ENCODE measurements at regions not wholly inside any gene's neighbourhood (a gene's known extent, or its start where the extent isn't known, plus 50 kb on each side); places are given as distances from the start of the nearest gene placed in this dataset.

DNA sequence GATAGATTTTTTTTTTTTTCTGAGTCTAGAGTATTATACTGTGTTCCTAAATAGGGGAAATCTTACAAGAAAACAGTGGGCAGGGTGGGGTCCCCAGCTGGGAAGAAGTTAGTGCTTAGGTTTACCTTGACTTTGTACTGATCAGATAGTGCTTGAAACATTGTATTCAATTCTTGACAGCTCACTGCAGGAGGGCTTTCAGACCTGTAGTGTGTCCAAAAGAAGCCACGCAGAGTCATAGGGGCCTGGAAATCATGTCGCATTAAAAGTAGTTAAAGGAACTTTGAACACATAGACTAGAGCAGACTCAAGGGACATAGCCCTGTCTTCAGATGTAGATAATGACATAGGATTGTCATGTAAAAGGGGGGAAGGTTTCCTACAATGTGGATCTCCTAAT is 215.4 kb upstream of the NR4A3 start:
- H3K27me3 ChIP-seq (ENCODE audit: insufficient read depth, poor library complexity, severe bottlenecking), result no peaks in the 10 kb centered on the region
- TF ChIP-seq SPI1 (IDR thresholded peaks at IDR 0.05; ENCODE audit: borderline replicate concordance, low read depth), result no peak
- TF ChIP-seq POLR2AphosphoS5 (IDR thresholded peaks at IDR 0.05; ENCODE audit: low read depth), result no peak
- TF ChIP-seq, protein P1, sequence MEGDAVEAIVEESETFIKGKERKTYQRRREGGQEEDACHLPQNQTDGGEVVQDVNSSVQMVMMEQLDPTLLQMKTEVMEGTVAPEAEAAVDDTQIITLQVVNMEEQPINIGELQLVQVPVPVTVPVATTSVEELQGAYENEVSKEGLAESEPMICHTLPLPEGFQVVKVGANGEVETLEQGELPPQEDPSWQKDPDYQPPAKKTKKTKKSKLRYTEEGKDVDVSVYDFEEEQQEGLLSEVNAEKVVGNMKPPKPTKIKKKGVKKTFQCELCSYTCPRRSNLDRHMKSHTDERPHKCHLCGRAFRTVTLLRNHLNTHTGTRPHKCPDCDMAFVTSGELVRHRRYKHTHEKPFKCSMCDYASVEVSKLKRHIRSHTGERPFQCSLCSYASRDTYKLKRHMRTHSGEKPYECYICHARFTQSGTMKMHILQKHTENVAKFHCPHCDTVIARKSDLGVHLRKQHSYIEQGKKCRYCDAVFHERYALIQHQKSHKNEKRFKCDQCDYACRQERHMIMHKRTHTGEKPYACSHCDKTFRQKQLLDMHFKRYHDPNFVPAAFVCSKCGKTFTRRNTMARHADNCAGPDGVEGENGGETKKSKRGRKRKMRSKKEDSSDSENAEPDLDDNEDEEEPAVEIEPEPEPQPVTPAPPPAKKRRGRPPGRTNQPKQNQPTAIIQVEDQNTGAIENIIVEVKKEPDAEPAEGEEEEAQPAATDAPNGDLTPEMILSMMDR (IDR thresholded peaks at IDR 0.05; ENCODE audit: insufficient read depth, low read length), result no peak
- TF ChIP-seq GABPA (IDR thresholded peaks at IDR 0.05; ENCODE audit: low read depth), result no peak
- TF ChIP-seq, protein P2, sequence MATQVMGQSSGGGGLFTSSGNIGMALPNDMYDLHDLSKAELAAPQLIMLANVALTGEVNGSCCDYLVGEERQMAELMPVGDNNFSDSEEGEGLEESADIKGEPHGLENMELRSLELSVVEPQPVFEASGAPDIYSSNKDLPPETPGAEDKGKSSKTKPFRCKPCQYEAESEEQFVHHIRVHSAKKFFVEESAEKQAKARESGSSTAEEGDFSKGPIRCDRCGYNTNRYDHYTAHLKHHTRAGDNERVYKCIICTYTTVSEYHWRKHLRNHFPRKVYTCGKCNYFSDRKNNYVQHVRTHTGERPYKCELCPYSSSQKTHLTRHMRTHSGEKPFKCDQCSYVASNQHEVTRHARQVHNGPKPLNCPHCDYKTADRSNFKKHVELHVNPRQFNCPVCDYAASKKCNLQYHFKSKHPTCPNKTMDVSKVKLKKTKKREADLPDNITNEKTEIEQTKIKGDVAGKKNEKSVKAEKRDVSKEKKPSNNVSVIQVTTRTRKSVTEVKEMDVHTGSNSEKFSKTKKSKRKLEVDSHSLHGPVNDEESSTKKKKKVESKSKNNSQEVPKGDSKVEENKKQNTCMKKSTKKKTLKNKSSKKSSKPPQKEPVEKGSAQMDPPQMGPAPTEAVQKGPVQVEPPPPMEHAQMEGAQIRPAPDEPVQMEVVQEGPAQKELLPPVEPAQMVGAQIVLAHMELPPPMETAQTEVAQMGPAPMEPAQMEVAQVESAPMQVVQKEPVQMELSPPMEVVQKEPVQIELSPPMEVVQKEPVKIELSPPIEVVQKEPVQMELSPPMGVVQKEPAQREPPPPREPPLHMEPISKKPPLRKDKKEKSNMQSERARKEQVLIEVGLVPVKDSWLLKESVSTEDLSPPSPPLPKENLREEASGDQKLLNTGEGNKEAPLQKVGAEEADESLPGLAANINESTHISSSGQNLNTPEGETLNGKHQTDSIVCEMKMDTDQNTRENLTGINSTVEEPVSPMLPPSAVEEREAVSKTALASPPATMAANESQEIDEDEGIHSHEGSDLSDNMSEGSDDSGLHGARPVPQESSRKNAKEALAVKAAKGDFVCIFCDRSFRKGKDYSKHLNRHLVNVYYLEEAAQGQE (IDR thresholded peaks at IDR 0.05; ENCODE audit: insufficient replicate concordance, low read depth), result no peak
- H3K4me3 ChIP-seq (replicated peaks; ENCODE audit: insufficient read depth, low read length), result no peak overlapping the region
- DNase-seq (ENCODE audit: low read depth in 1 of 2, low spot score in 1 of 2), result no peak
- H3K27ac ChIP-seq (replicated peaks), result no peak overlapping the region

DNA sequence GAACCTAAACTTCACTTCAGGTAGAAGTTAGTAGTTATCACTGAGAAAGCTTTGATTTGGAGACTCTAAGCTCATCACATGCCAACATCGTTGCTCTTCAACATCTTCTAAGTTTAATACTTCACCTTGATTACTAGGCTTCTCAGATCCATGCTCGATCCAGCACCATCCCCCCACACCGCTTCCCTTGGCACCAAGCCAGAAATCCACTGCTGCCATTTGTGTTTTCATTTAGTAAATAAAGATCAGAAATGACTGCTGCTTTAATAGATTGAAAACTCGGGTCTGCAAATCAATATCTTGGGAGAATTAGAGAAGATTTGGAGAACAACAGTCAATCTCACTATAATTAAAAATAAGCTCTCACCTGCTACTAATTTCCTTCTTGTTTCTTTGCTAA is 214.7 kb upstream of the NR4A3 start:
- Histone ChIP-seq H3K4me3 (replicated peaks; ENCODE audit: insufficient read depth, low read length) (no peak overlapping the region), H3K27me3 (ENCODE audit: insufficient read depth, poor library complexity, severe bottlenecking) (no peaks in the 10 kb centered on the region), H3K27ac (replicated peaks) (no peak overlapping the region)
- TF ChIP-seq SPI1 (IDR thresholded peaks at IDR 0.05; ENCODE audit: borderline replicate concordance, low read depth), result no peak
- TF ChIP-seq, protein P2 (IDR thresholded peaks at IDR 0.05; ENCODE audit: insufficient replicate concordance, low read depth), result no peak
- TF ChIP-seq POLR2AphosphoS5 (IDR thresholded peaks at IDR 0.05; ENCODE audit: low read depth), result no peak
- no peak for TF ChIP-seq GABPA (IDR thresholded peaks at IDR 0.05; ENCODE audit: low read depth)
- TF ChIP-seq, protein P1 (IDR thresholded peaks at IDR 0.05; ENCODE audit: insufficient read depth, low read length), result no peak
- DNase-seq (ENCODE audit: low read depth in 1 of 2, low spot score in 1 of 2), result no peak

DNA sequence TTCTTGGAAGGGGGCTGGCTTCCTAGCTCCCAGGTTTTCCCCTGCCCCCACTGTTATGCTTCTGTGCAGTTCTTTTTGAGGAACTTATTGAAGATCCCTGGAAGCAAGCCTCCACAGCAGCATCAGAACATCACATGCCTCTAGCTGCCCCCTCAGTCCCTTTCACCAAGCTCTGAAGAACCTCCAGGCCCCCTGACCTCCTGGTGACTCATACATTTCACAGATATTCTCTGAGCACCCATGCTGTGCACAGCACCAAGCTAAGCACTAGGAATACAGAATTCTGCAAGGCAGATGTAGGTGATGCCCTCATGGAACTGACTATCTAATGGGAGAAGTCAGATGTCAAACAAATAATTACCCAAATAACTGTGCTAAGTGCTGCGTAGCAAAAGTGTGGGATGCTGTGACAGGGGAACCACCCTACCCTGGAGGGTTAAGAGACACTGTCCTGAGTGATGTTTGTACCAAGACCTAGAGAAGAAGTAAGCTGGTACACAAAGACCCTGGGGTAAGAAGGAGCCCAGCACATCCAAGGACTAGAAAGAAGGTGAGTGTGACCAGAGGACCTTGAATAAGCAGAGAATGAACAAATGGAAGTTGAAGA is 213.7 kb upstream of the NR4A3 start:
- TF ChIP-seq, protein P1 (IDR thresholded peaks at IDR 0.05; ENCODE audit: insufficient read depth, low read length), result no peak
- TF ChIP-seq POLR2AphosphoS5 (IDR thresholded peaks at IDR 0.05; ENCODE audit: low read depth), result no peak
- TF ChIP-seq, protein P2 (IDR thresholded peaks at IDR 0.05; ENCODE audit: insufficient replicate concordance, low read depth), result no peak
- TF ChIP-seq SPI1 (IDR thresholded peaks at IDR 0.05; ENCODE audit: borderline replicate concordance, low read depth), result no peak
- no peak for TF ChIP-seq GABPA (IDR thresholded peaks at IDR 0.05; ENCODE audit: low read depth)
- H3K27ac ChIP-seq (replicated peaks), result no peak overlapping the region
- H3K27me3 ChIP-seq (ENCODE audit: insufficient read depth, poor library complexity, severe bottlenecking), result no peaks in the 10 kb centered on the region
- H3K4me3 ChIP-seq (replicated peaks; ENCODE audit: insufficient read depth, low read length), result no peak overlapping the region
- no peak for DNase-seq (ENCODE audit: low read depth in 1 of 2, low spot score in 1 of 2)

Data from HL-60 (cell line).